ENCODE measurements at regions not wholly inside any gene's neighbourhood (a gene's known extent, or its start where the extent isn't known, plus 50 kb on each side); places are given as distances from the start of the nearest gene placed in this dataset.

DNA sequence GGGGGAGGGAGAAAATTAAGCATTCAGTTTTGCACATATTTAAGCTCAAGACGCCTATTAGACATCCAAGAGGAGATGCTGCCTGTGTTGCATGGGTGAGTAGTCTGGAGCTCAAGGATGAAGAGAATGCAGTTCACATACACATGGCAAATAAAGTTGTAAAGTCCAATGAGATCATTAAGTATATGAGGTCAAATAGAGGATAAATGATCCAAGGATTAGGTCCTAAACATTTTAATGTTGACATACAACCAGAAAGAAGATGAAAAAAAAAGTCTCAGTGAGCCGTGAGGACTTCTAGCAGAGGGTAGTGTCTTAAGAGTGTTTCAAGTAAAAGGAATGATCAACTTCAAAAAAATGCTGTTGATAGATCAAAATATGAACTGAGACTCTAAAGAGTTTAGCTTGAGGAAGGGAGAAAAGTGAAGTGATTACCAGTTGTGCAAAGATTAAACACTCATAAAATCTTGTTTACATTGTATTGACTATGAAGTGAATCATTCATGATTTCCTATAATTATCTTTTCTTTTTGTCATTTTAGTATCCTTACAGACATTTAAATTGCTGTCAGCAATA lies 251.8 kb downstream of the ZNF608 start:
- TF ChIP-seq EZH2 (IDR thresholded peaks at IDR 0.05; ENCODE audit: insufficient read depth, poor library complexity, severe bottlenecking), result no peak
- TF ChIP-seq EZH2phosphoT487 (IDR thresholded peaks at IDR 0.05; ENCODE audit: insufficient read depth, low read depth), result no peak
